ENCODE measurements at regions not wholly inside any gene's neighbourhood (a gene's known extent, or its start where the extent isn't known, plus 50 kb on each side); places are given as distances from the start of the nearest gene placed in this dataset.

GRCh38 chr12:60137513-60137912 is 541.7 kb downstream of the SLC16A7 start:
- TF ChIP-seq NFRKB (IDR thresholded peaks at IDR 0.05) (no peak), ARNT (IDR thresholded peaks at IDR 0.05) (no peak), ELF4 (IDR thresholded peaks at IDR 0.05) (no peak), FOXM1 (IDR thresholded peaks at IDR 0.05; ENCODE audit: borderline replicate concordance) (no peak), SP1 (IDR thresholded peaks at IDR 0.05) (no peak), ZNF384 (IDR thresholded peaks at IDR 0.05) (no peak), TARDBP (IDR thresholded peaks at IDR 0.05) (no peak), SUZ12 (IDR thresholded peaks at IDR 0.05) (no peak), FOXA1 (IDR thresholded peaks at IDR 0.05) (no peak)

All from HEK293T (cell line).